ENCODE measurements at regions not wholly inside any gene's neighbourhood (a gene's known extent, or its start where the extent isn't known, plus 50 kb on each side); places are given as distances from the start of the nearest gene placed in this dataset.

DNA sequence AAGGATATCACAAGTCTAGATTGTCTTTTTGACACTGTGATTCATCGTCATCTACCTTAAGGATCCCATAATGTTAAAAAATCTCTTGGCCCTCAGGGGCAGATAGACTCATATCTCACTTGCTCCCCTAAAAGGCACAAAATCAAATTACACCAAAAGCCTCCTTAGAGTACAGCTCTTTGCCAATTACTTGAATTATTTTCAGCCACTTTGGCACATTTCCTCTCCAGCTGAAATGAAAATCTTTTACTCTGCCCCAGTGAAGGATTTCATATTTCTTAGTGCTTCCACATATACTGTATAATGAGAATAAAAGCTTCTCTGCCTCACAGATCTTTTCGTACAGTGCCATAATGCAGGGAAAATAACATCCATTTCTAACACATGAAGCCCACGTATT, 190.7 kb upstream of the GBE1 start:
- H3K4me3 ChIP-seq (ENCODE audit: low read depth, low read length), result no peak overlapping the region
- no peak for TF ChIP-seq CTCF (IDR thresholded peaks at IDR 0.05; ENCODE audit: borderline replicate concordance, insufficient read depth, low read depth, low read length)

GRCh38 chr3:81951636-81952035, 190.2 kb upstream of the GBE1 start:
- no peak overlapping the region for H3K4me3 ChIP-seq (ENCODE audit: low read depth, low read length)
- no peak for TF ChIP-seq CTCF (IDR thresholded peaks at IDR 0.05; ENCODE audit: borderline replicate concordance, insufficient read depth, low read depth, low read length)

- TF ChIP-seq CTCF (IDR thresholded peaks at IDR 0.05; ENCODE audit: borderline replicate concordance, insufficient read depth, low read depth, low read length), result no peak
- no peak overlapping the region for H3K4me3 ChIP-seq (ENCODE audit: low read depth, low read length)
Observed at GRCh38 chr3:81951106-81951505, 189.7 kb upstream of the GBE1 start.

GRCh38 chr3:81947359-81947758, 185.9 kb upstream of the GBE1 start:
- H3K4me3 ChIP-seq (ENCODE audit: low read depth, low read length), result no peak overlapping the region
- no peak for TF ChIP-seq CTCF (IDR thresholded peaks at IDR 0.05; ENCODE audit: borderline replicate concordance, insufficient read depth, low read depth, low read length)

- TF ChIP-seq CTCF (IDR thresholded peaks at IDR 0.05; ENCODE audit: borderline replicate concordance, insufficient read depth, low read depth, low read length), result no peak
- no peak overlapping the region for H3K4me3 ChIP-seq (ENCODE audit: low read depth, low read length)
Observed at GRCh38 chr3:81938681-81939080, 177.2 kb upstream of the GBE1 start.

DNA sequence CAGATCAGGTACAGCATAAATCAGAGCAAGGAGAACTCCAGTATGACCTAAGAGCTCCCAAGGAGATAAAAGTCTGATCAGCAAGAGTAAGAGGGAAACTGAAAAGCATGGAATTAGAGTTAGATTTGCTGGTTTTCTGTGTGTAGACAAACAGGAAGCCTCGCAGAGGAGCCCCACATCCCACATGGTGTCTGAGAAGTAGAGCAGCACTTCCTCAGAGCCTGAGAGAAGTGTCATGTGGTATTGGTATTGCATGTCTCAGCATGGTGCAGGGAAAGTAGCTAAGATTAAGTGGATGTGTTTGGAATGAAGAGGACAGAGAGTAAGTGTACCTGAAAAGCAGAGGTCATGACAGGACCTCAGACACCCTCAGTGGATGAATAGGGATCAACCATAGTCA, 175.4 kb upstream of the GBE1 start:
- no peak for TF ChIP-seq CTCF (IDR thresholded peaks at IDR 0.05; ENCODE audit: borderline replicate concordance, insufficient read depth, low read depth, low read length)
- H3K4me3 ChIP-seq (ENCODE audit: low read depth, low read length), result no peak overlapping the region

DNA sequence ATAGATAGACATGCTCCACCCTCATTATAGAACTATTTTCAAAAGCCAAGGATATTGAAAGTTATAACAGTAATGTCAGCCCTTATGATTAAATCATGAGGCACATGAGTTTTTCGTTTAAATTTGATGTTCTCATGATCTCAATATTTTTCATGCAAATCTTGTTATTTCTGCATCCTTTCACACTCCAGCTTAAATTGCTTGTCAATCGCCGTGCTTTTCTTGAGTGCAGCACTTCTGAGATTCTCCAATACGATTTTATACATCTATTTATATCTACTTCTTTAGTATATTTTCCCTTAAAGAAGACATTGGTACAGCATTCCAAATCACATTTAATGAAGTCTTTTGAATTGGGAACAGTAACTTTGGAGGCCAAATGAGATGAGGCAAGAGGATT, 171.2 kb upstream of the GBE1 start:
- H3K4me3 ChIP-seq (ENCODE audit: low read depth, low read length), result no peak overlapping the region
- TF ChIP-seq CTCF (IDR thresholded peaks at IDR 0.05; ENCODE audit: borderline replicate concordance, insufficient read depth, low read depth, low read length), result no peak

All from GM12875 (cell line).